ENCODE measurements at regions not wholly inside any gene's neighbourhood (a gene's known extent, or its start where the extent isn't known, plus 50 kb on each side); places are given as distances from the start of the nearest gene placed in this dataset.

- no peaks in the 10 kb centered on the region for H3K79me1 ChIP-seq (ENCODE audit: low read depth, low read length)
- no peak overlapping the region for H2BK15ac ChIP-seq (ENCODE audit: low read length)
- H3K4me1 ChIP-seq (replicated peaks in 1 of 4; ENCODE audit: control insufficient read depth in 3 of 4, insufficient read depth in 4 of 4, low read length in 3 of 4) = peaks cover 0 to 5% (median under 1%) of the 10 kb centered on the region in 4 experiments; a peak in 5 of 7 replicates
- no peaks in the 10 kb centered on the region for H3K36me3 ChIP-seq (ENCODE audit: control insufficient read depth in 2 of 4, insufficient read depth in 4 of 4, low read length in 3 of 4)
- H2AFZ ChIP-seq (ENCODE audit: low read length) = no peak overlapping the region
- no peak overlapping the region for H3K27ac ChIP-seq (ENCODE audit: low read depth, low read length)
- H3K18ac ChIP-seq (ENCODE audit: extremely low read depth, low read length) = no peak overlapping the region
- H4K5ac ChIP-seq (ENCODE audit: insufficient read length, low read depth, low read length) = no peak overlapping the region
- H3K4ac ChIP-seq (replicated peaks; ENCODE audit: insufficient read length, low read depth, low read length) = no peak overlapping the region
- H2BK120ac ChIP-seq (replicated peaks; ENCODE audit: low read depth, low read length) = no peak overlapping the region
- H3K4me3 ChIP-seq (ENCODE audit: extremely low read depth in 1 of 4, insufficient read depth in 2 of 4, low read depth in 3 of 4, low read length in 4 of 4) = no peak overlapping the region
- ChIA-PET CTCF (ENCODE audit: partially characterized antibody) (interaction anchor here (1.6 to 3.4 kb wide), 5 partner anchors 11 to 186 kb away, joined by 6 to 26 read pairs (median 10); no protein-coding TSS in a partner anchor), POLR2A (ENCODE audit: partially characterized antibody) (interaction anchor here (1.0 kb wide), 1 partner anchor 35 kb away, joined by 3 read pairs; no protein-coding TSS in a partner anchor)
- H3K79me2 ChIP-seq (ENCODE audit: control insufficient read depth in 1 of 2, insufficient read depth in 2 of 2, low read length in 2 of 2) = no peaks in the 10 kb centered on the region
- DNase-seq (ENCODE audit: low read depth in 1 of 2, low spot score in 2 of 2) (no peak), FAIRE-seq (no peak)
- no peak overlapping the region for H3K14ac ChIP-seq (ENCODE audit: insufficient read length)
- no peak overlapping the region for H2AK5ac ChIP-seq (ENCODE audit: low read depth, low read length)
- no peaks in the 10 kb centered on the region for H3K27me3 ChIP-seq (replicated peaks in 1 of 4; ENCODE audit: control insufficient read depth in 3 of 4, extremely low read depth in 1 of 4, insufficient read depth in 3 of 4, low read length in 3 of 4)
- no peak overlapping the region for H3K23ac ChIP-seq (ENCODE audit: insufficient read length)
- H3K56ac ChIP-seq (replicated peaks; ENCODE audit: insufficient read length, low read depth, low read length) = no peak overlapping the region
- no peak overlapping the region for H3K9ac ChIP-seq (replicated peaks in 1 of 4; ENCODE audit: extremely low read depth in 1 of 4, low read depth in 3 of 4, low read length in 3 of 4)
- H4K20me1 ChIP-seq (replicated peaks in 1 of 2; ENCODE audit: control insufficient read depth in 1 of 2, insufficient read depth in 2 of 2, low read length in 2 of 2) = no peaks in the 10 kb centered on the region
- no peaks in the 10 kb centered on the region for H3K9me3 ChIP-seq (ENCODE audit: insufficient read depth in 2 of 2, low read depth in 1 of 2, low read length in 1 of 2)
- H2BK20ac ChIP-seq (ENCODE audit: low read length) = no peak overlapping the region
- H2BK12ac ChIP-seq (ENCODE audit: low read depth, low read length) = no peak overlapping the region
- no peaks in the 10 kb centered on the region for H3K23me2 ChIP-seq (ENCODE audit: low read depth, low read length)
- no peak overlapping the region for H4K8ac ChIP-seq (ENCODE audit: extremely low read depth, insufficient read depth, low read length)
- no peak overlapping the region for H4K91ac ChIP-seq (replicated peaks; ENCODE audit: insufficient read length, low read length)
- no peak overlapping the region for H3K4me2 ChIP-seq (ENCODE audit: insufficient read depth in 1 of 2, low read depth in 2 of 2, low read length in 2 of 2)
- H2BK5ac ChIP-seq (ENCODE audit: low read depth, low read length) = no peak overlapping the region
- peak; percentile 41; the same call in 1 of the 2 replicates for TF ChIP-seq CEBPB (IDR thresholded peaks at IDR 0.05; ENCODE audit: low read depth, low read length)
- no peak for TF ChIP-seq CHD1 (IDR thresholded peaks at IDR 0.05; ENCODE audit: low read depth, low read length)
- no peak for TF ChIP-seq CHD2 (IDR thresholded peaks at IDR 0.05; ENCODE audit: low read length)
- TF ChIP-seq, protein P1, sequence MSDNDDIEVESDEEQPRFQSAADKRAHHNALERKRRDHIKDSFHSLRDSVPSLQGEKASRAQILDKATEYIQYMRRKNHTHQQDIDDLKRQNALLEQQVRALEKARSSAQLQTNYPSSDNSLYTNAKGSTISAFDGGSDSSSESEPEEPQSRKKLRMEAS (IDR thresholded peaks at IDR 0.05) = no peak
These were observed 212.9 kb upstream of the CNTNAP2 start for GRCh38 chr7:145903658-145904057.
